Skeletal muscle cell (primary cell): ENCODE measurements at regions not wholly inside any gene's neighbourhood (a gene's known extent, or its start where the extent isn't known, plus 50 kb on each side); places are given as distances from the start of the nearest gene placed in this dataset.
A peak's percentile ranks its signal among the peaks of the same experiment; 100 is the strongest.
"Not testable (repeated sequence)": the region's sequence is repeated elsewhere in the genome, so short reads cannot be mapped to it uniquely, and the experiment has no call there.

Experiments
- DNase-seq: peaks from one replicate; pipeline ENCODE4 v3.0.0-alpha.2; 2010; ENCODE audit warnings: low read depth
- H3K4me3 ChIP-seq: 2 replicates; pipeline ENCODE4 v1.5.1; 2011; ENCODE audit warnings: low read depth, mild to moderate bottlenecking, control low read depth, low read length, moderate library complexity

GRCh38 chr9:78436873-78437272 is 139.9 kb downstream of the PSAT1 start:
- H3K4me3 ChIP-seq: no peak overlapping the region
- DNase-seq: no peak

GRCh38 chr9:78437296-78437695 is 140.4 kb downstream of the PSAT1 start:
- no peak for DNase-seq
- no peak overlapping the region for H3K4me3 ChIP-seq

- no peak for DNase-seq
- no peak overlapping the region for H3K4me3 ChIP-seq
These were observed 140.9 kb downstream of the PSAT1 start for GRCh38 chr9:78437806-78438205.

- H3K4me3 ChIP-seq: no peak overlapping the region
- DNase-seq: no peak
These were observed 141.3 kb downstream of the PSAT1 start for GRCh38 chr9:78438211-78438610.

- H3K4me3 ChIP-seq: no peak overlapping the region
- DNase-seq: no peak
These were observed 141.9 kb downstream of the PSAT1 start for GRCh38 chr9:78438780-78439179.

- H3K4me3 ChIP-seq: peak overlapping the region; percentile 6
- DNase-seq: peak; percentile 68
These were observed 142.4 kb downstream of the PSAT1 start for GRCh38 chr9:78439190-78439865.

- H3K4me3 ChIP-seq: no peak overlapping the region
- DNase-seq: no peak
These were observed 143.2 kb downstream of the PSAT1 start for GRCh38 chr9:78439866-78440830.

- no peak overlapping the region for H3K4me3 ChIP-seq
- peak; percentile 9 for DNase-seq
These were observed 144.5 kb downstream of the PSAT1 start for GRCh38 chr9:78441396-78441795.

GRCh38 chr9:78441822-78442431 is 145.0 kb downstream of the PSAT1 start:
- H3K4me3 ChIP-seq: no peak overlapping the region
- no peak for DNase-seq

GRCh38 chr9:78442577-78442976 is 145.7 kb downstream of the PSAT1 start:
- not testable (repeated sequence) for DNase-seq, H3K4me3 ChIP-seq

- no peak overlapping the region for H3K4me3 ChIP-seq
- DNase-seq: peak; percentile 19
These were observed 147.0 kb downstream of the PSAT1 start for GRCh38 chr9:78443946-78444345.

- H3K4me3 ChIP-seq: no peak overlapping the region
- DNase-seq: no peak
These were observed 152.2 kb downstream of the PSAT1 start for GRCh38 chr9:78448960-78449673.

GRCh38 chr9:78453450-78453849 is 156.5 kb downstream of the PSAT1 start:
- no peak overlapping the region for H3K4me3 ChIP-seq
- no peak for DNase-seq

GRCh38 chr9:78462611-78463010 is 165.7 kb downstream of the PSAT1 start:
- no peak for DNase-seq
- H3K4me3 ChIP-seq: no peak overlapping the region

GRCh38 chr9:78463750-78464149 is 166.8 kb downstream of the PSAT1 start:
- DNase-seq: no peak
- no peak overlapping the region for H3K4me3 ChIP-seq

GRCh38 chr9:78468231-78468630 is 171.3 kb downstream of the PSAT1 start:
- no peak overlapping the region for H3K4me3 ChIP-seq
- no peak for DNase-seq

GRCh38 chr9:78468974-78469576 is 172.2 kb downstream of the PSAT1 start:
- DNase-seq: no peak
- no peak overlapping the region for H3K4me3 ChIP-seq

- no peak overlapping the region for H3K4me3 ChIP-seq
- no peak for DNase-seq
These were observed 173.3 kb downstream of the PSAT1 start for GRCh38 chr9:78470216-78470615.

GRCh38 chr9:78470741-78471140 is 173.8 kb downstream of the PSAT1 start:
- DNase-seq: no peak

More at GRCh38 chr9:78470741-78471140, 173.8 kb downstream of the PSAT1 start:
- H3K4me3 ChIP-seq: no peak overlapping the region
